GM18508 (cell line): ENCODE measurements at regions not wholly inside any gene's neighbourhood (a gene's known extent, or its start where the extent isn't known, plus 50 kb on each side); places are given as distances from the start of the nearest gene placed in this dataset.

Experiments
- ATAC-seq: cut with Tn5 transposase; IDR thresholded peaks from one replicate; pipeline ENCODE4 v1.9.1; 2021; ENCODE audit warnings: moderate number of reproducible peaks; ENCODE audit not compliant: insufficient read depth, unreplicated experiment

DNA sequence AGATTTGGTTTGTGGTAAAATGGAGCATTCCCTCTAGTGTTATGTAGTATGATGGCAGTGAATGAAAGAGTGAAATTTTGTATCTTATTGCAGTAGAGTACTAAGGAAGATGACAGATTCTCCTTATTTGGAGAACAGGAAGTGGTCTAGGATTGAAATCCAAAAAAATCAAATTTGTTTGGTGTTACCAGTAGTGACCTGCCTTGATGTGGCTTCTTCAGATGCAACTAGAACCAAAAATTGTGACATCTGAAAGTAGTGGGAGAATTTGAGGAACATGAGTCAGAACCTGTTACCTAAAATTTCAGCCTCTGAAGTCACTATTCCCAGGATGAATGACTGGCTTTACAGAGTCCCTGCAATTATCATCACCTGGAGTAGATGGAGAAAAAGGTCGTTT lies 165.9 kb downstream of the KLF5 start:
- no peak for ATAC-seq

DNA sequence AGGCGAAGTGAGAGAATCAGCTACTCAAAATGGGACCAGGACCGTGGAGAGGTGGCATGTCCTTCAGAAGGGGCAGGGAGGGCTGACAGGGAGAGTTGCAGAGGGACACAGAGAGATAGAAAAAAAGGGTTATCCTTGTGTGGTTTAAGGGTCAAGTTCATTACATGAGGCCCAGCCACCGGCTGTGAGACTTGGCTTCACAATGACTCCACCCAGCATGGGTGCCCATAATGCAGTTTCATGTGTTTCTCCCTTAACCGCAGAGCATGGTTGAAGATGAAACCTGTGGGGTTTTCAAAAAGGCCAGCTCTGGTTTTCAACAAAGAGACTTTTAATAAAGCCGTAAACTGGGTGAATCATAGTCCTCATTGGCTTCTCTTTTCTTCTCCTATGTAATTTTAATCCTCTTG lies 164.6 kb downstream of the KLF5 start:
- peak; percentile 98 for ATAC-seq

DNA sequence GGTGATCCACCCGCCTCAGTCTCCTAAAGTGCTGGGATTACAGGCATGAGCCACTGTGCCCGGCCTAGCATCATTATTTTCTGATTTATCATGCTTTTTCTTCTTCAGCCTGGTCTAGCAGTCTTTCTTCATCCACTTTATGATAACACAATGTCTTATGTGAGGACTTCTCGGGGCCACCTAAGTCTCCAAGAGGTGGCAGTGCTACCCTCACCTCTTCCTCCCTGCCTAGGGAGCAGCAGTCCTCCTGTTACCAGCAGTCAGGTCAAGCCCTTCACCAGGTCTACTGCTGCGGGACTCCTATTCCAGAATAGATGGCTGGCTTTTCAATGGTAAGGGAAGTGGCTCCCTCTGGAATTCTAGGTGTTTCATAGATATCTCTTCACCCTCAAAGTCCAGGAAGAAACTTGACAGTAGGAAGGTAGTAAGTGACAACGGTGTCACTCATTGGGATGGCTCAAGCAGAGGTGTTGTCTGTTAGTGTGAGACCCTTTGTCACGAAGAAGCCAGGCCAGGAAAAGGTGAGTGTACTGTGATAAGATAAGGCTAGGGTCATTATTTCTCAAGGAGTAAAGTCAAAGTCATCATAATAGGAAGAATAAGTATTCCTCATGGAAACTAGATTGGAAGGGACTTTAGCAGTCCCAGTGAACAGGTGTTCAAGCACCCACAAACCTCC lies 164.0 kb downstream of the KLF5 start:
- no peak for ATAC-seq

DNA sequence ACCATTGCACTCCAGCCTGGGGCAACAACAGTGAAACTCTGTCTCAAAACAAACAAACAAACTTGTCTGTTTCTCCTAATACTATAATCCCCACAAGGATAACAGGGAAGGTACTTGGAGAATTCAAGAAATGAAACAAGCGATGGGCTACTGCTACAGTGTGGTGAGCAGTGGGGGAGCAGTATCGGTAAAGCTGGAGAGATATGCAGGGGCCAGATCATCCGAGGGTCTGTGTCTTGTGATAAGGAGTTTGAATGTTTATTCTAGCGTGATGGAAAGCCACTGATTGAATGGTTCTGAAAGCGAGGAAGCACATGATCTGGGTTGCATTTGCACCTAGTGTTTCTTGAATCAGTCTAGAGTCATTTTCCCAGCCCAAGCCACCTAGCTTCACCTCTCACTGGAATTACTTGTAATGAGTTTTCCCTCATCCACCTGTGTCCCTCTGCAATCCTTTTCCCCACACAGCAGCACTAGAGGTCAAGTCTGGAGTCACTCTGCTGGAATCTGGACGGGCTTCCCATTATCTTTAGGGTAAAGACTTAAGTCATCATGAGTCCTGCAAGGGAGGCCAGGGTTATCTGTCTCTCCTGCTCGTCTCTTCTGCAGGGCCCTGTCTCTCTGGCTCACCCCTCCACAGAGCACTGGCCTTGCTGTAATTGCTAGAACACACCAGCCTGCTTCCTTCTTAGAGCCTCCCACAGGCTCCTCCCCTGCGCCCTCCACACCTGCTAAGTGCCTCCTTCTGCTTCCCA lies 162.3 kb downstream of the KLF5 start:
- ATAC-seq, result no peak

DNA sequence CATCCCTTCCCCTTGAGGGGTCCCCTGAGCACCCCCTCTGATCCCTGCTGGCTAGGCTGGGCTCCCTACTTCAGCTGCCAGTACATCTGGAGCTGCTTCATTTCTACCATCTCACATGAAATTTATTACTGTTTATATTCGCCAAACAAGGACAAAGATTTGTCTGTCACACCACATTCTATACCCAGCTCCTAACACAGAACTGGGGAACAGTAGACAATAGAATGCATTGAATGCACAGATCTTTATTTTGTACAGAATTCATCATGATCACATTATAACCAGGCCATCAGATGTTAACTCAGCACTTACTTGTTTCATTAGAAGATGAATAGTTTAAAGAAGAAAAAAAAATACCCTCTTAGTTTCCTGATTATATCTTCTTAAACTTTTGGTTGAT lies 159.4 kb downstream of the KLF5 start:
- ATAC-seq, result no peak

DNA sequence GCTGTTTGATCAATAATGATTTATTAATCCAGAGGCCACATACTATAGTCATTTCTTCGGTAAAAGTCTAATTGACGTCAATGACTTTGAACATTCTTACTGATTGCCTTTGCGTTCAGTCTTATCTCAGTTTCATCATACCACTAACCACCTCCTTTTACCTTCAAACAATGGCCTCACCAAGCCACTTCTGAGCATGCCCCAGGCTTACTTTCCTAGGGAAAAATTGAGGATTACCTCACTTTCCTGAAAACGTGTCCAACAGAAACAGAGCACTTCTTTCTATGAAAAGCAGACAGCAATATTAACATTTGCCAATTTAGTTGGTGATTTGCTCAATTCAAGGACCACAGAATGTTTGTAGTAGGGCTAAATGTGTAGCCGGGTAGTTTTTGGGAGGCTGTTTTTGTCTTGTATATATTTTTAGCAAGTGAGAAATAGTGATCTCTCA lies 157.6 kb downstream of the KLF5 start:
- no peak for ATAC-seq

DNA sequence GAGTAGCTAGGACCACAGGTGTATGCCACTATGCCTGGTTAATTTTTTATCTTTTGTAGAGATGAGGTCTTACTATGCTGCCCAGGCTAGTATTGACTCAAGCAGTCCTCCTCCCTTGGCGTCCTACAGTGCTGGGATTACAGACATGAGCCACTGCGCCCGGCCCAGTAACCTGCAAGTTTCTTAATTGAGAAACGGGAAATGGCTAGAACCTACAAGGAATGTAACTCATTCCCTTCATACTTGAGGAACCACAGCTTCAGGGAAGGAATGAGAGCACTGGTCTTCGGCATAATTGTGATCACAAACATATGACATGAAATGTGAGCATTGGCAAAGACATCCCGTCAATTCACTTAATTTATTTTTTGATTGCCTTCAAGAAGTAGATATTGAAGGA lies 157.0 kb downstream of the KLF5 start:
- ATAC-seq, result no peak

DNA sequence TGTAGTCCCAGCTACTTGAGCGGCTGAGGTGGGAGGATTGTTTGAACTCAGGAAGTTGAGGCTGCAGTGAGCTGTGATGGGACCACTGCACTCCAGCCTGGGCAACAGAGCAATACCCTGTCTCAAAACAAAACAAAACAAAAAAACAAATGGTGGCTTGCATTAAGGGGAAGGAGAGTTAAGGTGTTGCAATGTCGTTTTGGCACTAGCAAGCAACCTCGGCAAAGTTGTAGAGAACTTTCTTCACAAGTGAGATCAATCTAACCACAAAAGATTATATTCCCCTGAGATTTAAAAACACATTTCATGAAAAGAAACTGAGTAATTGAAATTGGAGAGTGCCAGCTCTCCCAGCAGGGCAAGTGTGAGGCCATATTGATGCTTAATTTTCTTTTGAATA lies 153.7 kb downstream of the KLF5 start:
- no peak for ATAC-seq

DNA sequence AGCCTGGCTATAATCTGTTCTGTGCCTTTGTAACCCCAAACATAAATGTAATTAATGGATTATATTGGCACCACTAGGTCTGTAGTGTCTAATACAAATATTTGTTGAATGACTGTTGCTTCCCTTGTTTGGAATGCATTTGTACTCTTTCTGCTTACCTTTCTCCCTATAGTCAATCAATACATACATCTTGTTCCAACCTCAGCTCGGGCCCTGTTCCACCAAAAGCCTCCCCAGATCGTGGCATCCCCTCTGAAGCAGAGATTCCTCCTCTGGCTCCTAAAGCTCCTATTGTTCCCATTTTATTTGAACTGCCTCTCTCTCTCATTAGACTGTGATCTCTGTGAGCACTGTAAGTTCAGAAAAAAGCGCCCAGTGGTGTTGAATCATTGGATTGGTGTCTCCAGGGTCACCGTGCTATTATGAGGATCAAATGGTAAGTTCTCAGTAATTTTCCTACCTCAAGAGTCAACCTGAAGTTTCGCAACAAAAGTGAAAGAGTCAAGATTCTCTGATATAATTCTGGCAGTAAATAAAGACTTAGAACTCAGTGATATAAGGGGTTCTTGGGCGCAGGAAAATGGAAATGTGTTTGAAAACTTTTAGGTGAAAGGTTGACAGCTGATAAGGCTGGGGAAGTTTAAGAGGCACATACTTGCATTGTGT lies 151.5 kb downstream of the KLF5 start:
- ATAC-seq, result no peak

DNA sequence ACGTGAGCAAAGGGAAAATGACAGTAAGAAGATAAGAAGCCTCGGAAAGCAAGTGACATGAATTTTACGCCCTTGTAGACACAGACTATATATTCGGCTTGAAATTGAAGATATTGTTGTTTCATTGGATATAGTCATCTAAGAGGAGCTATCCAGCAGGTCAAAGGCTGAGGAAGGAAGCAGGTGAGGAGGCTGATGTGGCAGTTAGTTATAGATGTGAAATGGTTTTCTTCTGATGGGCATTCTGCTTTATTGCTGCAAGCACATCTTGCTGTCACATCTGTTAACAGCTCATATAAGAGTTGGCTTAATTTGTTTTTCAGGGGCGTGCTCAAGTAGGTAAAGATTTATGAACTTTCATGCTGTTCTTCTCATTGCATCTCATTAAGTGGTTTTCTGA lies 146.1 kb downstream of the KLF5 start:
- ATAC-seq, result no peak

DNA sequence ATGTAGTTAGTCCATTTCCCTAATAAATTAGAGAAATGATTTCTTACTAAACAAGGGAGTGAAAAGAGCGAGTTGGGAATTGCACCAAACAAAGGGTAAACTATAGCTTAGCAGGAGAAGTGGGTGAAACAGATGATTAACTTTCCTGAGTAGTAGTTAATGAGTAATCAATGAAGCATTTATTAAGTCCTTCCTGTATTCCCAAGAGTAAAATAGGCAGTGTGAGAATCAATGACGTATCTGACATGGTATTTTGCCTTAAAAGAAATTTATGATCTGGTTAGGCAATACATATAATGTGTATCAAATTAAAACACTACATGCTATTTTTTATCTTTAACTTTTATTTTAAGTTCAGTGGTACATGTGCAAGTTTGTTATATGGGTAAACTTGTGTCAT lies 142.8 kb downstream of the KLF5 start:
- no peak for ATAC-seq

DNA sequence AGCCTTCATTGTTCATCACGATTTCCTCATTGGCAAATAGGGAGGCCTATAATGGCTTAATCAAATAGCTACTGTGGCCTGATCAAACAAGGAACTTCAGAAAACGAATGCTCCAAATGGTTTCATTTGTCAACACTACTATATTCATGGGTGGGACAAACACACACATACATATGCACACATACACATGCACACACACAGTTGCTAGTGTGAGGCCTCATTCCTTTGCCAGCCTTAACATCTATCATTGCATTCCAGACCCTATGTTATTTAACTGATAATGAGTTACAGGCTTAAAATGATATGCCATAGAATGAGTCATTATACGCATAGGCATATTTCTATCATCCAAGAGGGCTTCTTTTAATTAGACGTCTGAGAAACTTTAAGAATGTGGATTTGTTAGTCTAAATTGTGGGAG lies 140.2 kb downstream of the KLF5 start:
- no peak for ATAC-seq

DNA sequence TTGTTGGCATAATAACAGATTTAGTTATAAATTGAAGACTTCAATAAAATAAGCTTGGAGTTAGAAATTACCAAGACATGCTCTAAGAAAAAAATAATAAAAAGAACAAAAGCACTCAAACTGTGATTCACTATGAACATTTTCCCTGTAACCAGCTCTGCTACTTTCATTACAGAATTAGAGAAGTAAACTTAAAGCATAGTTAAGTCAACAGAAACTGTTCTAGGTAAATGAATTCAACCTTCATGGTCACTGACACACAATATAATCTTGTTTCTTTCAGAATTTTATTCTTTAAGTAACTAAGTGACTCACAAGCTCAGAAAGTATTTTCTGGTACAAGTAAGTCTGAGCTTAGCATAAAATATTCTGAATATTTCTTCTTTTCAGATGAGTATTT lies 136.3 kb downstream of the KLF5 start:
- ATAC-seq, result no peak

DNA sequence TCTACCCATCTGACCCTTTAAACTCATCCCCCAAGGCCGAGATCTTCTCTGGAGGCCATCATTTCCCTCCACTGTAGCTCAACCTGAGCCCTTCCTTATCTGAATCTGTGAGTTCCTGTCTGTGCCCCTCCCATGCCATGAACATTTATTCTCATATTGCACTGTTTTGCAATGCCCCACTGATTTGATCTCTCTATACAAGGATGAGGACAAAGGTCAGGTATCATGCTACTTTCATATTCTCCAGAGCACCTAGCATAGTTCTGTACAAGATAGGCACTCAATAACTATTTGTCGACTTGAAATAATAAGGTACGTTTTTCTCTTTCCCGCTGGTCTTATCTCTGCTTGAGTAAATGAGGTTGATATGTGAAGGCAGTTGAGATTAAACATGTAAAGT lies 135.5 kb downstream of the KLF5 start:
- ATAC-seq, result no peak

DNA sequence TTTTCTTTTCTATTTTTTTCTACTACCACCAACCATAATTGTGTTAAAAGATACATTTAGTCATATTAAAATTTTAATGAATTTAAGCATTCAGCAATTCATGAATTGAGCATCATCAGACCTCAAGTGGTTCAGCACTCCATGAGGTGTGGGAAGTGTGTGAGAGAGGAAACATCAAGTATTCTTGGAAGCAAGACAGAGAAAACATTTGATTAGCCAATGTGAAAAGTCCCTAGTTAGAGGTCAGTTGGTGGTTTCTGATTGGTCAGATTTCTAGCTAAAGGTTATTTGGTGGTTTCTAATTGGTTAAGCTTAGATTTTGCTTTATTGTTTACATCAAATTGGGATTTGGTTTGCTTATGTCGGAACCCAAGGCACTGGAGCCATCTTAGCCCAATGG lies 134.7 kb downstream of the KLF5 start:
- ATAC-seq, result no peak

DNA sequence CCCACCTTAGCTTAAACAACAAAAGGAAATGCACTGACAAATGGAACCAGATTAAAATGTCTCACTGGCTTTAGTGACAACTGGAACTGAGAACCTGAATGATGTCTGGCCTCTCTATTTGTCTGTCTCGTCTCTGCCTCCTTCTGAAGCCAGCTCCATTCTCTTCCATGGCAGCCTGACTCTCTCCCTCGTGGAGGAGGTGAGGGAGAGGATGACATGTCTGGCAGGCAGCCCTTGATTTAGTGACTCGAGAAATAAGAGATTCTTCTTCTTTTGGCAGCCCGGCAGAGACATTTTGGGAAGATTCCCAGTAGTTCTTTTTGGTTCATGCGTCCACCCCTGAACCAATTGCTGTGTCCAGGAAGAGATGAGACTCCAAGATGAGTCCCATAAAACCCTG lies 131.7 kb downstream of the KLF5 start:
- ATAC-seq, result no peak

DNA sequence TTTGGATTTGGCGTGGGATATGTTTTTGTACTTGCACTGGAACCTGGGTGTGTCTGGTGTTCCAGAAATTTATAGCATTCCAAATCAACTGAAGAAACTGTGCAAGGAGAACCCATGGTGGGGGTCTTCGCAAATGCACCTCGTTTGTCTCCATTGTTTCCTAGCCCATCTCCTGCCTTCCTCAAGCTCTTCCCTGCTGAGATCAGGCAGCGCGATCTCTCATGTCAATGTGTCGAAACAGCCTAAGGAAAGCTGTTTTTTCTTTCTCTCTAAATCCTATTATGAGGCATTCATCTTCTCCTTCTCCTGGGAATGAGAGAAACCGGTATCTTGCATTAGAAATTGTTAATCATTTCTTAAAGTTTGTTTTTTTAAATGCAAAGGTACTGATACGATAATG lies 131.0 kb downstream of the KLF5 start:
- no peak for ATAC-seq

DNA sequence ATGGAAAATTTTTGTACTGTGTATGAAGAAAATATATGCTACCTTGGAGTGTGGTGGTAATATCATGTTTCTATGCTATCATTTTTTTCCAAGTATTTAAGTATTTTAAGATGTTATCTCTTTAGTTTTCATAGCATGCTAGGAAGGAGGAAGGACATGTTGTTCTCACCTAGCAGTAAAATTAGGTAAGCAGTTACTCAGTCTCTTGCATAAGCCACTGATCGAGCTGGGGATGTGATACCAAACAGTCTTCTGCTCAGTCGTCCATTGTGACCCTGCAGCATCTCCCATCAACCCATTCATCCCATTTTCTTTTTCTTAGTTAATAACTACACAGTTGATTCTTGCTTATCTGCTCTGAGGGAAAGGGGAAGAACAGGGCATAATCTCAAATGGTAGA lies 130.6 kb downstream of the KLF5 start:
- ATAC-seq, result no peak

DNA sequence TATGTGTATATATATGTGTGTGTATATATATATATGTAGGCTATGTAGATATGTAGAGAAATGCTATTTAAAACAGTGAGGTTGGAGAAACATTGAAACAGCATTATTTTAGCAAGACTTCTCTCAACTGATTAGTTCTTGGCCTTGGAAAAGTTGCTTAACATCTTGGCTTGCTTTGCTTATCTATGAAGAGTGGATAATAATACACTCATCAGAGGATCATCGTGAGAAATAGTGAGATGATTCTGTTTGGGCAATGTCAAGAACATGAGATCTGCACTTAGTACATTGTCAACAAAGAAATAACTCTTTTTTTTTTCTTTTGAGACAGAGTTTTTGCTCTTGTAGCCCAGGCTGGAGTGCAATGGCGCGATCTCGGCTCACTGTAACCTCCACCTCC lies 128.3 kb downstream of the KLF5 start:
- no peak for ATAC-seq

DNA sequence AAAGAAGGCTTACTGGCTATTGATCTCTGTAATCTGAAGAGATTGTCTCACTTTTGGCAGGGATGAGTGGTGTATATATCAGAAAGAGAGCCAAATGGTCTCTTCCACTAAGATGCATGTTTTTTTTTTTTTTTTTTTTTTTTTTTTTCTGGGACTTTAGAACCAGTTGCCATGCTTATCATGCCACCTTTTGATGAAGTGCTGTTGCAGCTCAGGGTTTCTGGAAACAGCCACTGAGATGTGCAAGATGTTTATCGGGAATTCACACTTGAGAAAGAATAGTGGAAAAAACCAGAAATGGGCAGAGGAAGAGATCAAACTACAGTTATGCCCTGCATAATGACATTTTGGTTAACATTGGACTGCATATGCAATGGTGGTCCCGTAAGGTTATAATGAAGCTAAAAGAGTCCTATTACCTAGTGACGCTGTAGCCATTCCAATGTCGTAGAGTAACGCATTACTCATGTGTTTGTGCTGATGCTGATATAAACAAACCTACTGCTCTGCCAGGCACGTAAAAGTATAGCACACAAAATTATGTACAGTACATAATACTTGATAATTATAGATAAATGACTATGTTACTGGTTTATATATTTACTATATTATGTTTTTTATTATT lies 121.0 kb downstream of the KLF5 start:
- ATAC-seq, result no peak

DNA sequence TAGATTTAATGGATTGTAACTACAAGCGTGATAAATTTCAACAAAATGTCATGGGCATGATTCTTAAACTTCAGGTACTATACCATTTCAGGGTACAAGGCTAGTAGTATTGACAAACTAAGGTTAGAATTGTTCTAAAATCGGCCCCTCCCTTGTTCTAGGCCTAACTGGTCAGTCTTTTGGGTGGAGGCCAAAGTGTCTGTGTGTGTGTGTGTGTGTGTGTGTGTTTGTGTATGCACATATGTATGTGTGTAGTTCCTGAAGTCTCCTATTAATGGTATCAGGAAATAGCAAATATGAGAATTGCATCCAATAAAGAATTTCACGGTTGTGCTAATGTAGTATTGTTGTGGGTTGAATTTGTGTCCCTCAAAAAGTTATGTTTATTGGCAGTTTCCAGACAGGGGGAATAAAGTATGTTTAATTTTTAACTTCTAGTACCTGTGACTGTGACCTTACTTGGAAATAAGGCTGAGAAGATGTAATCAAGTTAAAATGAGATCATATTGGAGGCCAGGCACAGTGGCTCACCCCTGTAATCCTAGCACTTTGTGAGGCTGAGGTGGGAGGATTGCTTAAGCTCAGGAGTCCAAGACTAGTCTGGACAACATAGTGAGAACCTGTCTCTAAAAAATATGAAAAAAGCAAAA lies 119.2 kb downstream of the KLF5 start:
- ATAC-seq, result no peak
